ENCODE measurements at regions not wholly inside any gene's neighbourhood (a gene's known extent, or its start where the extent isn't known, plus 50 kb on each side); places are given as distances from the start of the nearest gene placed in this dataset.

DNA sequence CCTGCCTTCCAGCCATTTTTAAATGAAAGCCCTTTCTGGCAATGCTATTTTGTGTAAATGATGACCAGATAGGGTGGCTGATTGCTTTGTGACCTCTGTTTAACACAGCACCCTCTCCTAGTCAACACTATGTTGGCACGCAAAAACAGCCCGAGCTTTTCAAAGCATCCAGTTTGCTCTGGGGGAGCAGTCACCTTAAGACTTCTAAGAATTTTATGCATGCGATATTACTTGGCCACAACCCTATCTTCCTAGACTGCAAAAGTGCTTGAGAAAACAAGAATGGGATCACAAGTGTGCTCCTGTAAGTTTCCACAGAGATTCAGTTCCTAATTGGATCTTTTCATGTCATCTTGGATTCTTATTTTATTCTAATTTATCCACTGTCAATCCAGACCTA lies 294.1 kb downstream of the ATPSCKMT start:
- TF ChIP-seq, protein P1, sequence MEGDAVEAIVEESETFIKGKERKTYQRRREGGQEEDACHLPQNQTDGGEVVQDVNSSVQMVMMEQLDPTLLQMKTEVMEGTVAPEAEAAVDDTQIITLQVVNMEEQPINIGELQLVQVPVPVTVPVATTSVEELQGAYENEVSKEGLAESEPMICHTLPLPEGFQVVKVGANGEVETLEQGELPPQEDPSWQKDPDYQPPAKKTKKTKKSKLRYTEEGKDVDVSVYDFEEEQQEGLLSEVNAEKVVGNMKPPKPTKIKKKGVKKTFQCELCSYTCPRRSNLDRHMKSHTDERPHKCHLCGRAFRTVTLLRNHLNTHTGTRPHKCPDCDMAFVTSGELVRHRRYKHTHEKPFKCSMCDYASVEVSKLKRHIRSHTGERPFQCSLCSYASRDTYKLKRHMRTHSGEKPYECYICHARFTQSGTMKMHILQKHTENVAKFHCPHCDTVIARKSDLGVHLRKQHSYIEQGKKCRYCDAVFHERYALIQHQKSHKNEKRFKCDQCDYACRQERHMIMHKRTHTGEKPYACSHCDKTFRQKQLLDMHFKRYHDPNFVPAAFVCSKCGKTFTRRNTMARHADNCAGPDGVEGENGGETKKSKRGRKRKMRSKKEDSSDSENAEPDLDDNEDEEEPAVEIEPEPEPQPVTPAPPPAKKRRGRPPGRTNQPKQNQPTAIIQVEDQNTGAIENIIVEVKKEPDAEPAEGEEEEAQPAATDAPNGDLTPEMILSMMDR (IDR thresholded peaks at IDR 0.05; ENCODE audit: poor library complexity, severe bottlenecking): no peak
- TF ChIP-seq POLR2AphosphoS5 (IDR thresholded peaks at IDR 0.05) (no peak), EP300 (conservative IDR thresholded peaks at IDR 0.05; ENCODE audit: poor library complexity, severe bottlenecking) (no peak), SMC3 (conservative IDR thresholded peaks at IDR 0.05; ENCODE audit: poor library complexity) (no peak), TAF1 (IDR thresholded peaks at IDR 0.05; ENCODE audit: low read depth) (no peak), MXI1 (conservative IDR thresholded peaks at IDR 0.05; ENCODE audit: poor library complexity, severe bottlenecking) (no peak), EZH2 (IDR thresholded peaks at IDR 0.05; ENCODE audit: borderline replicate concordance, insufficient read depth, low read length, poor library complexity, severe bottlenecking) (no peak), RAD21 (conservative IDR thresholded peaks at IDR 0.05) (no peak)
- TF ChIP-seq, protein P2, sequence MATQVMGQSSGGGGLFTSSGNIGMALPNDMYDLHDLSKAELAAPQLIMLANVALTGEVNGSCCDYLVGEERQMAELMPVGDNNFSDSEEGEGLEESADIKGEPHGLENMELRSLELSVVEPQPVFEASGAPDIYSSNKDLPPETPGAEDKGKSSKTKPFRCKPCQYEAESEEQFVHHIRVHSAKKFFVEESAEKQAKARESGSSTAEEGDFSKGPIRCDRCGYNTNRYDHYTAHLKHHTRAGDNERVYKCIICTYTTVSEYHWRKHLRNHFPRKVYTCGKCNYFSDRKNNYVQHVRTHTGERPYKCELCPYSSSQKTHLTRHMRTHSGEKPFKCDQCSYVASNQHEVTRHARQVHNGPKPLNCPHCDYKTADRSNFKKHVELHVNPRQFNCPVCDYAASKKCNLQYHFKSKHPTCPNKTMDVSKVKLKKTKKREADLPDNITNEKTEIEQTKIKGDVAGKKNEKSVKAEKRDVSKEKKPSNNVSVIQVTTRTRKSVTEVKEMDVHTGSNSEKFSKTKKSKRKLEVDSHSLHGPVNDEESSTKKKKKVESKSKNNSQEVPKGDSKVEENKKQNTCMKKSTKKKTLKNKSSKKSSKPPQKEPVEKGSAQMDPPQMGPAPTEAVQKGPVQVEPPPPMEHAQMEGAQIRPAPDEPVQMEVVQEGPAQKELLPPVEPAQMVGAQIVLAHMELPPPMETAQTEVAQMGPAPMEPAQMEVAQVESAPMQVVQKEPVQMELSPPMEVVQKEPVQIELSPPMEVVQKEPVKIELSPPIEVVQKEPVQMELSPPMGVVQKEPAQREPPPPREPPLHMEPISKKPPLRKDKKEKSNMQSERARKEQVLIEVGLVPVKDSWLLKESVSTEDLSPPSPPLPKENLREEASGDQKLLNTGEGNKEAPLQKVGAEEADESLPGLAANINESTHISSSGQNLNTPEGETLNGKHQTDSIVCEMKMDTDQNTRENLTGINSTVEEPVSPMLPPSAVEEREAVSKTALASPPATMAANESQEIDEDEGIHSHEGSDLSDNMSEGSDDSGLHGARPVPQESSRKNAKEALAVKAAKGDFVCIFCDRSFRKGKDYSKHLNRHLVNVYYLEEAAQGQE (IDR thresholded peaks at IDR 0.05; ENCODE audit: borderline replicate concordance): no peak
- no peaks in the 10 kb centered on the region for H4K20me1 ChIP-seq (ENCODE audit: insufficient read depth)
- H3K27ac ChIP-seq (ENCODE audit: low read length): no peak overlapping the region

DNA sequence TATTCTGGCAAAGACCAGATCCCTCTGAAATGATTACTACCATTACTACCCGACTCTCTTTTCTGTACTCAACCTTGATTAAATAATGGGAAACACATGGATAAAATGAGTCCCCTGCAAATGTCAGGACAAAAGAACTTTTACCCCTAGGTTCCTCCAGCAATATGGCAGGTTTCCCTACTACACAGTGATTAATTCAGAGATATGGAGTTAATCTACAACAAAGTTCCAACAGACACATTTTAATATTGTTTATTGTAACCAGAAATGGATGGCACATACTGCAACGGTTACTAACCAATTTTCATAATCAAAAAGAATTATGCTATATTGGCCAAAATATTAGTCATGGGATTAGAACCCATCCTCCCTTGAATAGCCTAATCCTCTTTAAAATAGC lies 294.8 kb downstream of the ATPSCKMT start:
- H3K4me2 ChIP-seq (ENCODE audit: low read length): no peak overlapping the region
- no peaks in the 10 kb centered on the region for H3K9me3 ChIP-seq (ENCODE audit: low read length)
- H3K4me3 ChIP-seq (ENCODE audit: low read length): no peak overlapping the region
- H3K79me2 ChIP-seq (replicated peaks; ENCODE audit: insufficient read depth, low read length): no peaks in the 10 kb centered on the region
- H2AFZ ChIP-seq (ENCODE audit: low read depth, low read length): no peak overlapping the region
- H4K20me1 ChIP-seq (ENCODE audit: insufficient read depth): no peaks in the 10 kb centered on the region
- TF ChIP-seq MXI1 (conservative IDR thresholded peaks at IDR 0.05; ENCODE audit: poor library complexity, severe bottlenecking) (no peak), SMC3 (conservative IDR thresholded peaks at IDR 0.05; ENCODE audit: poor library complexity) (no peak), EZH2 (IDR thresholded peaks at IDR 0.05; ENCODE audit: borderline replicate concordance, insufficient read depth, low read length, poor library complexity, severe bottlenecking) (no peak), TAF1 (IDR thresholded peaks at IDR 0.05; ENCODE audit: low read depth) (no peak), EP300 (conservative IDR thresholded peaks at IDR 0.05; ENCODE audit: poor library complexity, severe bottlenecking) (no peak), POLR2AphosphoS5 (IDR thresholded peaks at IDR 0.05) (no peak), RAD21 (conservative IDR thresholded peaks at IDR 0.05) (no peak)
- TF ChIP-seq, protein P1 (IDR thresholded peaks at IDR 0.05; ENCODE audit: poor library complexity, severe bottlenecking): no peak
- TF ChIP-seq, protein P2 (IDR thresholded peaks at IDR 0.05; ENCODE audit: borderline replicate concordance): no peak
- no peaks in the 10 kb centered on the region for H3F3A ChIP-seq (ENCODE audit: insufficient read depth, low read length, poor library complexity, severe bottlenecking)
- H3K27ac ChIP-seq (ENCODE audit: low read length): no peak overlapping the region
- no peaks in the 10 kb centered on the region for H3K9me2 ChIP-seq (ENCODE audit: insufficient read depth, low read length)
- no peaks in the 10 kb centered on the region for H3K27me3 ChIP-seq (ENCODE audit: insufficient read depth, low read depth, low read length)
- no peak overlapping the region for H3K9ac ChIP-seq (ENCODE audit: low read length)
- H3K36me3 ChIP-seq (ENCODE audit: insufficient read depth, low read length): no peaks in the 10 kb centered on the region

More for the DNA sequence above, 294.1 kb downstream of the ATPSCKMT start:
- no peaks in the 10 kb centered on the region for H3K27me3 ChIP-seq (ENCODE audit: insufficient read depth, low read depth, low read length)
- H3K9me3 ChIP-seq (ENCODE audit: low read length): no peaks in the 10 kb centered on the region
- no peak overlapping the region for H2AFZ ChIP-seq (ENCODE audit: low read depth, low read length)
- no peak overlapping the region for H3K4me2 ChIP-seq (ENCODE audit: low read length)
- no peaks in the 10 kb centered on the region for H3K36me3 ChIP-seq (ENCODE audit: insufficient read depth, low read length)
- H3K4me3 ChIP-seq (ENCODE audit: low read length): no peak overlapping the region
- no peaks in the 10 kb centered on the region for H3F3A ChIP-seq (ENCODE audit: insufficient read depth, low read length, poor library complexity, severe bottlenecking)
- H3K9ac ChIP-seq (ENCODE audit: low read length): no peak overlapping the region
- H3K9me2 ChIP-seq (ENCODE audit: insufficient read depth, low read length): no peaks in the 10 kb centered on the region
- H3K79me2 ChIP-seq (replicated peaks; ENCODE audit: insufficient read depth, low read length): no peaks in the 10 kb centered on the region

Measured in neural cell (in vitro differentiated cells).